HEK293 (cell line): ENCODE measurements at regions not wholly inside any gene's neighbourhood (a gene's known extent, or its start where the extent isn't known, plus 50 kb on each side); places are given as distances from the start of the nearest gene placed in this dataset.

ENCODE experiments used
- CTCF ChIA-PET: fragments of 350-600 bp; formaldehyde crosslinking; extraction: SDS; loops from one replicate; lab custom pipeline; 2021; ENCODE audit warnings: antibody characterized with exemption; lab: Yijun Ruan, JAX
- POLR2A ChIA-PET: fragments of 300-600 bp; formaldehyde crosslinking; extraction: SDS; loops from one replicate; lab custom pipeline; 2020; ENCODE audit warnings: antibody characterized with exemption, inconsistent platforms; lab: Yijun Ruan, JAX
- H3K27ac ChIP-seq: fragments of 200-500 bp; sonication (Bioruptor generic); 2 replicates; pipeline ENCODE4 v1.5.1; 2014; ENCODE audit warnings: low read depth, low read length, control low read depth, inconsistent platforms; ENCODE audit errors: extremely low read depth
- H3K36me3 ChIP-seq, 2 experiments: fragments of 200-500 bp in 1 of 2; sonication (Bioruptor generic) in 1 of 2; 1 replicate in 1 of 2; 2 replicates in 1 of 2; pipeline ENCODE4 v1.5.1; 2014 to 2017; ENCODE audit warnings: inconsistent platforms in 2 of 2, low read length in 2 of 2; ENCODE audit not compliant: control insufficient read depth in 2 of 2, insufficient read depth in 1 of 2
- H3K4me1 ChIP-seq: fragments of 200-500 bp; sonication (Bioruptor generic); 2 replicates; pipeline ENCODE4 v1.5.1; 2014; ENCODE audit warnings: mild to moderate bottlenecking, low read length, inconsistent platforms; ENCODE audit not compliant: control insufficient read depth, insufficient read depth
- H3K4me3 ChIP-seq: 2 replicates; pipeline ENCODE4 v1.5.1; 2011; ENCODE audit warnings: low read depth, mild to moderate bottlenecking, control low read depth, low read length, moderate library complexity
- H3K9me3 ChIP-seq: fragments of 200-500 bp; sonication (Bioruptor generic); 2 replicates; pipeline ENCODE4 v1.5.1; 2014; ENCODE audit warnings: low read depth, low read length, inconsistent platforms; ENCODE audit not compliant: control insufficient read depth, insufficient read depth
- BCL11A ChIP-seq: fragments of 450-650 bp; formaldehyde crosslinking; IDR thresholded peaks from 2 replicates; pipeline ENCODE4 v1.5.1; 2016; ENCODE audit warnings: low read depth, missing biosample characterization, missing genetic modification characterization
- HIC1 ChIP-seq: fragments of 450-650 bp; formaldehyde crosslinking; IDR thresholded peaks from 2 replicates; pipeline ENCODE4 v1.5.1; 2016; ENCODE audit warnings: missing biosample characterization, missing genetic modification characterization
- KLF17 ChIP-seq: fragments of 450-650 bp; formaldehyde crosslinking; IDR thresholded peaks from 2 replicates; pipeline ENCODE4 v1.5.1; 2016; ENCODE audit warnings: missing biosample characterization, missing genetic modification characterization
- OSR2 ChIP-seq: fragments of 450-650 bp; formaldehyde crosslinking; IDR thresholded peaks from 2 replicates; pipeline ENCODE4 v1.5.1; 2016; ENCODE audit warnings: missing biosample characterization, missing genetic modification characterization
- RBAK ChIP-seq: fragments of 450-650 bp; formaldehyde crosslinking; IDR thresholded peaks from 2 replicates; pipeline ENCODE4 v1.5.1; 2016; ENCODE audit warnings: missing biosample characterization, missing genetic modification characterization
- ZBTB21 ChIP-seq: fragments of 450-650 bp; formaldehyde crosslinking; IDR thresholded peaks from 2 replicates; pipeline ENCODE4 v1.5.1; 2017; ENCODE audit warnings: missing biosample characterization, missing genetic modification characterization
- ZBTB8A ChIP-seq: fragments of 450-650 bp; formaldehyde crosslinking; IDR thresholded peaks from 2 replicates; pipeline ENCODE4 v1.5.1; 2016; ENCODE audit warnings: missing biosample characterization, missing genetic modification characterization
- ZFP3 ChIP-seq: fragments of 450-650 bp; formaldehyde crosslinking; IDR thresholded peaks from 2 replicates; pipeline ENCODE4 v1.5.1; 2016; ENCODE audit warnings: low read depth, missing biosample characterization, missing genetic modification characterization
- ZNF169 ChIP-seq: fragments of 450-650 bp; formaldehyde crosslinking; IDR thresholded peaks from 2 replicates; pipeline ENCODE4 v1.5.1; 2016; ENCODE audit warnings: missing biosample characterization, missing genetic modification characterization
- ZNF184 ChIP-seq: fragments of 450-650 bp; IDR thresholded peaks from 2 replicates; pipeline ENCODE4 v1.5.1; 2018; ENCODE audit warnings: missing biosample characterization, mild to moderate bottlenecking, missing genetic modification characterization
- ZNF19 ChIP-seq: fragments of 450-650 bp; formaldehyde crosslinking; IDR thresholded peaks from 2 replicates; pipeline ENCODE4; 2016; ENCODE audit warnings: missing biosample characterization, missing genetic modification characterization, low read depth
- ZNF211 ChIP-seq: fragments of 450-650 bp; formaldehyde crosslinking; IDR thresholded peaks from 2 replicates; pipeline ENCODE4 v1.5.1; 2016; ENCODE audit warnings: low read depth, missing biosample characterization, missing genetic modification characterization
- ZNF239 ChIP-seq: fragments of 450-650 bp; formaldehyde crosslinking; IDR thresholded peaks from 2 replicates; pipeline ENCODE4 v1.5.1; 2016; ENCODE audit warnings: missing biosample characterization, missing genetic modification characterization
- ZNF248 ChIP-seq: fragments of 450-650 bp; formaldehyde crosslinking; IDR thresholded peaks from 2 replicates; pipeline ENCODE4 v1.5.1; 2017; ENCODE audit warnings: missing biosample characterization, missing genetic modification characterization
- ZNF26 ChIP-seq: fragments of 450-650 bp; formaldehyde crosslinking; IDR thresholded peaks from 2 replicates; pipeline ENCODE4 v1.5.1; 2016; ENCODE audit warnings: missing biosample characterization, missing genetic modification characterization
- ZNF555 ChIP-seq: fragments of 450-650 bp; formaldehyde crosslinking; conservative IDR thresholded peaks from 2 replicates; pipeline ENCODE4 v1.5.1; 2017; ENCODE audit warnings: missing biosample characterization, mild to moderate bottlenecking, missing genetic modification characterization, inconsistent platforms
- ZNF843 ChIP-seq: fragments of 450-650 bp; formaldehyde crosslinking; IDR thresholded peaks from 2 replicates; pipeline ENCODE4 v1.5.1; 2016; ENCODE audit warnings: missing biosample characterization, missing genetic modification characterization

GRCh38 chr10:44619521-44619920, 234.6 kb upstream of the CXCL12 start (continued):
- TF ChIP-seq ZFP3 (tag by site-specific recombination) (no peak), ZNF184 (tag by site-specific recombination) (no peak)

- no peaks in the 10 kb centered on the region for H3K9me3 ChIP-seq
- no peak overlapping the region for H3K27ac ChIP-seq
- H3K4me3 ChIP-seq, result no peak overlapping the region
- H3K4me1 ChIP-seq, result peaks cover 4% of the 10 kb centered on the region; the same call in 1 of the 2 replicates
- no peaks in the 10 kb centered on the region for H3K36me3 ChIP-seq
- ChIA-PET POLR2A (no interaction called here), CTCF (no interaction called here)
- TF ChIP-seq OSR2 (tag by site-specific recombination), result peak; percentile 73
- no peak for TF ChIP-seq ZNF555
These were observed 235.1 kb upstream of the CXCL12 start for GRCh38 chr10:44619975-44620374.

- no peaks in the 10 kb centered on the region for H3K36me3 ChIP-seq
- TF ChIP-seq KLF17 (tag by site-specific recombination), result no peak
- no peak for TF ChIP-seq ZBTB21
- no peak for TF ChIP-seq HIC1 (tag by site-specific recombination)
- TF ChIP-seq BCL11A (tag by site-specific recombination), result no peak
- no peak for TF ChIP-seq ZNF248 (tag by site-specific recombination)
- TF ChIP-seq, all 188 proteins: peak for 0
- Histone ChIP-seq H3K4me1 (no peaks in the 10 kb centered on the region), H3K27ac (no peak overlapping the region), H3K9me3 (no peaks in the 10 kb centered on the region), H3K4me3 (no peak overlapping the region)
- ChIA-PET CTCF (interaction anchor here (0.8 kb wide), 1 partner anchor 71 kb away, joined by 3 read pairs; no protein-coding TSS in a partner anchor), POLR2A (no interaction called here)
These were observed 242.9 kb upstream of the CXCL12 start for GRCh38 chr10:44627591-44628354.

GRCh38 chr10:44628921-44629320, 244.0 kb upstream of the CXCL12 start:
- H3K27ac ChIP-seq, result no peak overlapping the region
- H3K4me1 ChIP-seq, result no peaks in the 10 kb centered on the region
- H3K36me3 ChIP-seq, result no peaks in the 10 kb centered on the region
- no peak for TF ChIP-seq ZNF169
- TF ChIP-seq ZNF211 (tag by site-specific recombination), result no peak
- TF ChIP-seq ZBTB8A (tag by site-specific recombination), result 0 out of 2 replicates have a peak, but pooled peaks have one; percentile 14
- TF ChIP-seq ZNF26 (tag by site-specific recombination), result no peak
- no peak for TF ChIP-seq ZNF239
- TF ChIP-seq ZNF19 (tag by site-specific recombination), result no peak
- no peak for TF ChIP-seq RBAK (tag by site-specific recombination)
- no peak for TF ChIP-seq ZNF843
- POLR2A ChIA-PET, result no interaction called here
- CTCF ChIA-PET, result no interaction called here
- H3K4me3 ChIP-seq, result no peak overlapping the region
- H3K9me3 ChIP-seq, result no peaks in the 10 kb centered on the region
